ENCODE measurements at regions not wholly inside any gene's neighbourhood (a gene's known extent, or its start where the extent isn't known, plus 50 kb on each side); places are given as distances from the start of the nearest gene placed in this dataset.

DNA sequence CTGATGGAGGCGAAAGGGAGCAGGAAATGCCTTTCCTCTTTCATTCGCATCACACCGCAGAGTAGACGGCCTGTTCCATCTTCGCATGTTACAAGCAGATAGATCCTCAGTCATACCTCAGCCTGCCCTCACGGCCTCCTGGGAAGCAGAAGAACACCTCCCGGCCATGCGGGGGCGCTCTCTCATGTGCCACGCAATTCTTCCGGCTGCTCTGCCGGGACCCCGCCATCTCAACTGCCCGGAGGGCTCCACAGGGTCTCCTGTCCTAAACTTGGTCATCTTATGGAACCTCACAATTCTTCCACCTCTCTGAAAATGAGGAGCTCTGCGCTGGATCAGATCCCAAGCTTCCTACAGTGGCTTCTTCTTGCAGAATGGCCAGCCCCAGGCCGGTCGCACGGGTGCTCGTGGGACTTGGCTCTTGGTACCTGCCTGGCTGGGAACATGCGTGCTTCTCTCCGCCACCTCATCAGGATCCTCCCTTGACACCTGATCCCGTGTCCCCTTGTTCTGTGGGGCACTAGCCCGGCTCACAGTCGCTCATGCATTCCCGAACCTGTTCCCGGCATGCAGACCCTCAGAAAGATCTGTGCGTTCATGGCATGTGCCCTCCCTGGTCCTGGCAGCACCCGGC is 262.8 kb upstream of the SHH start:
- H3F3A ChIP-seq (ENCODE audit: control insufficient read depth, insufficient read depth), result no peaks in the 10 kb centered on the region
- H3K27me3 ChIP-seq (ENCODE audit: control insufficient read depth, low read length), result no peaks in the 10 kb centered on the region
- no peak overlapping the region for H3K27ac ChIP-seq (ENCODE audit: low read depth, low read length)
- H3K9me3 ChIP-seq (ENCODE audit: control insufficient read depth, insufficient read depth, low read length), result no peaks in the 10 kb centered on the region
- no peaks in the 10 kb centered on the region for H3K4me1 ChIP-seq (ENCODE audit: control insufficient read depth, low read length)
- no peaks in the 10 kb centered on the region for H3K79me2 ChIP-seq (ENCODE audit: control insufficient read depth, low read length)
- no peaks in the 10 kb centered on the region for H4K20me1 ChIP-seq (ENCODE audit: control insufficient read depth, insufficient read depth, low read depth, low read length)
- H3K4me2 ChIP-seq (ENCODE audit: low read length), result no peak overlapping the region
- H3K4me3 ChIP-seq (ENCODE audit: low read length), result no peak overlapping the region
- no peak for TF ChIP-seq EZH2phosphoT487 (IDR thresholded peaks at IDR 0.05; ENCODE audit: borderline replicate concordance, low read length)
- TF ChIP-seq, protein P1, sequence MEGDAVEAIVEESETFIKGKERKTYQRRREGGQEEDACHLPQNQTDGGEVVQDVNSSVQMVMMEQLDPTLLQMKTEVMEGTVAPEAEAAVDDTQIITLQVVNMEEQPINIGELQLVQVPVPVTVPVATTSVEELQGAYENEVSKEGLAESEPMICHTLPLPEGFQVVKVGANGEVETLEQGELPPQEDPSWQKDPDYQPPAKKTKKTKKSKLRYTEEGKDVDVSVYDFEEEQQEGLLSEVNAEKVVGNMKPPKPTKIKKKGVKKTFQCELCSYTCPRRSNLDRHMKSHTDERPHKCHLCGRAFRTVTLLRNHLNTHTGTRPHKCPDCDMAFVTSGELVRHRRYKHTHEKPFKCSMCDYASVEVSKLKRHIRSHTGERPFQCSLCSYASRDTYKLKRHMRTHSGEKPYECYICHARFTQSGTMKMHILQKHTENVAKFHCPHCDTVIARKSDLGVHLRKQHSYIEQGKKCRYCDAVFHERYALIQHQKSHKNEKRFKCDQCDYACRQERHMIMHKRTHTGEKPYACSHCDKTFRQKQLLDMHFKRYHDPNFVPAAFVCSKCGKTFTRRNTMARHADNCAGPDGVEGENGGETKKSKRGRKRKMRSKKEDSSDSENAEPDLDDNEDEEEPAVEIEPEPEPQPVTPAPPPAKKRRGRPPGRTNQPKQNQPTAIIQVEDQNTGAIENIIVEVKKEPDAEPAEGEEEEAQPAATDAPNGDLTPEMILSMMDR (IDR thresholded peaks at IDR 0.05; ENCODE audit: low read depth, low read length, poor library complexity, severe bottlenecking), result no peak
- H3K36me3 ChIP-seq (ENCODE audit: control insufficient read depth, low read length), result no peaks in the 10 kb centered on the region
- H3K9me2 ChIP-seq (replicated peaks; ENCODE audit: control insufficient read depth, low read length), result no peaks in the 10 kb centered on the region

- no peaks in the 10 kb centered on the region for H3K36me3 ChIP-seq (ENCODE audit: control insufficient read depth, low read length)
- no peaks in the 10 kb centered on the region for H3K9me3 ChIP-seq (ENCODE audit: control insufficient read depth, insufficient read depth, low read length)
- no peaks in the 10 kb centered on the region for H3K27me3 ChIP-seq (ENCODE audit: control insufficient read depth, low read length)
- no peak overlapping the region for H3K27ac ChIP-seq (ENCODE audit: low read depth, low read length)
- H4K20me1 ChIP-seq (ENCODE audit: control insufficient read depth, insufficient read depth, low read depth, low read length), result no peaks in the 10 kb centered on the region
- H3K4me3 ChIP-seq (ENCODE audit: low read length), result no peak overlapping the region
- no peaks in the 10 kb centered on the region for H3F3A ChIP-seq (ENCODE audit: control insufficient read depth, insufficient read depth)
- TF ChIP-seq, protein P1 (IDR thresholded peaks at IDR 0.05; ENCODE audit: low read depth, low read length, poor library complexity, severe bottlenecking), result no peak
- no peak for TF ChIP-seq EZH2phosphoT487 (IDR thresholded peaks at IDR 0.05; ENCODE audit: borderline replicate concordance, low read length)
- H3K79me2 ChIP-seq (ENCODE audit: control insufficient read depth, low read length), result no peaks in the 10 kb centered on the region
- H3K4me2 ChIP-seq (ENCODE audit: low read length), result no peak overlapping the region
- no peaks in the 10 kb centered on the region for H3K4me1 ChIP-seq (ENCODE audit: control insufficient read depth, low read length)
- no peaks in the 10 kb centered on the region for H3K9me2 ChIP-seq (replicated peaks; ENCODE audit: control insufficient read depth, low read length)
These were observed 261.8 kb upstream of the SHH start for GRCh38 chr7:156074084-156074483.

DNA sequence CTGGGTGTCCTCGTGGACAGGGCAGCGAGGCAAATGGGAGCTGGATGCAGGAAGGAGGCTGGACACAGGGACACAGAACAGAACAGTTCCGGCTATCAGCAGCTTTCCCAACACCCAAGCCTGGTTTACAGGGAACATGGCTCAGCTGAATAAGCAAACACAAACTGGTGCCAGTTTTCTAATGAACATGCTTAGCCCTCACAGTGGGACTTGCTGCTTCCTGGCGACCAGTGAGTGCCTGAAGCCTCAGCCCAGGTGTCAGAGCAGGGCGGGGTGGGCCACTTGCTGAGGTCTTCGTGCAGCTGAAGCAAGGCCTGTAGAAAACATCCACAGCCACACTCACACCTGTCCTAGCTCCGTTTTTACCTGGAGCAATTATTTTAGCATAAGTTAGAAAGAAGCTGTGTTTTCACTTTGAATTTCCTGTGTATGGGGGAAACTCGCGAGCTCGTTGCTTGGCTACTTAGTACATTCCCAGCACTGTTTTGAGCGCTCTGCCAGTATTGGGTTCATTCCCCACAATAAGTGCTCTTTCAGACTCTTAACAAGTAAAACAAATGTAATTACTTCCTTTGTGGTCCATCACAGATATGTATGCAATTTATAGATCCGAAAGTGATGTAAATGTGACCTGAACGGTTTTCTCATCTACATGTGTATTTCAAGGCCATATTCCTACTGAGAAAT is 261.2 kb upstream of the SHH start:
- Histone ChIP-seq H3K9me3 (ENCODE audit: control insufficient read depth, insufficient read depth, low read length) (no peaks in the 10 kb centered on the region), H3K36me3 (ENCODE audit: control insufficient read depth, low read length) (no peaks in the 10 kb centered on the region), H3K27ac (ENCODE audit: low read depth, low read length) (no peak overlapping the region), H3K79me2 (ENCODE audit: control insufficient read depth, low read length) (no peaks in the 10 kb centered on the region), H3K4me3 (ENCODE audit: low read length) (no peak overlapping the region), H3K4me2 (ENCODE audit: low read length) (no peak overlapping the region), H3K27me3 (ENCODE audit: control insufficient read depth, low read length) (no peaks in the 10 kb centered on the region), H4K20me1 (ENCODE audit: control insufficient read depth, insufficient read depth, low read depth, low read length) (no peaks in the 10 kb centered on the region), H3F3A (ENCODE audit: control insufficient read depth, insufficient read depth) (no peaks in the 10 kb centered on the region), H3K9me2 (replicated peaks; ENCODE audit: control insufficient read depth, low read length) (no peaks in the 10 kb centered on the region), H3K4me1 (ENCODE audit: control insufficient read depth, low read length) (no peaks in the 10 kb centered on the region)
- TF ChIP-seq, protein P1 (IDR thresholded peaks at IDR 0.05; ENCODE audit: low read depth, low read length, poor library complexity, severe bottlenecking), result no peak
- no peak for TF ChIP-seq EZH2phosphoT487 (IDR thresholded peaks at IDR 0.05; ENCODE audit: borderline replicate concordance, low read length)

Measured in DOHH2 (cell line).